Smooth muscle cell (in vitro differentiated cells): ENCODE measurements at regions not wholly inside any gene's neighbourhood (a gene's known extent, or its start where the extent isn't known, plus 50 kb on each side); places are given as distances from the start of the nearest gene placed in this dataset.

ENCODE experiments used
- DNase-seq: peaks from one replicate; lab custom pipeline; 2025; ENCODE audit not compliant: unreplicated experiment; lab: John Stamatoyannopoulos, UW
- H2AFZ ChIP-seq: fragments of 200-600 bp; sonication (generic); 2 replicates; pipeline ENCODE4 v1.6.0; 2016; ENCODE audit warnings: antibody characterized with exemption, low read depth, mild to moderate bottlenecking
- H3F3A ChIP-seq: fragments of 200-600 bp; sonication (generic); 2 replicates; pipeline ENCODE4 v1.6.0; 2017; ENCODE audit warnings: antibody characterized with exemption, low read depth
- H3K27ac ChIP-seq: fragments of 200-600 bp; sonication (generic); 2 replicates; pipeline ENCODE4 v1.5.1; 2016; ENCODE audit warnings: low read depth, mild to moderate bottlenecking
- H3K27me3 ChIP-seq: fragments of 200-600 bp; sonication (generic); 2 replicates; pipeline ENCODE4 v1.6.1; 2016; ENCODE audit warnings: low read depth, mild to moderate bottlenecking
- H3K36me3 ChIP-seq: fragments of 200-600 bp; sonication (generic); 2 replicates; pipeline ENCODE4 v1.5.1; 2016; ENCODE audit warnings: low read depth
- H3K4me1 ChIP-seq: fragments of 200-600 bp; sonication (generic); 2 replicates; pipeline ENCODE4 v1.5.1; 2016; ENCODE audit warnings: low read depth
- H3K4me2 ChIP-seq: fragments of 200-600 bp; sonication (generic); 2 replicates; pipeline ENCODE4 v1.6.0; 2016; ENCODE audit warnings: mild to moderate bottlenecking
- H3K4me3 ChIP-seq: fragments of 200-600 bp; sonication (generic); 2 replicates; pipeline ENCODE4 v1.5.1; 2016; ENCODE audit warnings: mild to moderate bottlenecking
- H3K79me2 ChIP-seq: fragments of 200-600 bp; sonication (generic); 2 replicates; pipeline ENCODE4 v1.6.0; 2016; ENCODE audit warnings: low read depth, mild to moderate bottlenecking
- H3K9ac ChIP-seq: fragments of 200-600 bp; sonication (generic); 2 replicates; pipeline ENCODE4 v1.6.0; 2016; ENCODE audit warnings: low read depth
- H3K9me3 ChIP-seq: fragments of 200-600 bp; sonication (generic); replicated peaks from 2 replicates; pipeline ENCODE4 v1.5.1; 2016; ENCODE audit warnings: low read depth
- H4K20me1 ChIP-seq: fragments of 200-600 bp; sonication (generic); 2 replicates; pipeline ENCODE4 v1.6.0; 2016; ENCODE audit warnings: low read depth
- CTCF ChIP-seq: fragments of 200-600 bp; sonication (generic); IDR thresholded peaks from 2 replicates; pipeline ENCODE4 v1.5.1; 2017; ENCODE audit warnings: borderline replicate concordance, mild to moderate bottlenecking, antibody characterized with exemption; ENCODE audit not compliant: insufficient read depth, poor library complexity, severe bottlenecking
- WGBS: methylation state at CpG from one replicate; pipeline ENCODE4 v1.1.7; 2016; ENCODE audit warnings: low lambda C conversion rate; 5-methylcytosine and 5-hydroxymethylcytosine counted together

DNA sequence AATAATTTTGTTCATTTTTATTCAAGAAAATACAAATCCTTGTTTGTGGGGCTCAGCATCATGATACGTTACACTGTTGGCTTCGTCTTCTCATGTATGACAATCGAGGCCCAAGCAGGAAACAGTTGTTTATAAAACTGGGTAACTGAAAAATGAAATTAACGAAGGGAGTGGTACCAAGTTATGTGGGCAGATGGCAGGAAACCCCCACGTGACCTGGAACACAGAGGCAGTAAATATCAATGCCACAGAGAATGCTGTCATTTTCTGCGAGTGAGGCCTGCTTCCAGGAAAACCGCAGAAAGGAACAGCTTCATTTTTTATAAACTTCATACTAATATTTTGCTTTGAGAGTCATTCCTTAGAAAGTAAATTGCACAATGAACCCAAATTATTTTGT lies 201.0 kb upstream of the ADARB2 start:
- WGBS = 90% methylated on average over 7 of the region's 7 CpGs
- no peak for DNase-seq
- TF ChIP-seq CTCF = no peak

DNA sequence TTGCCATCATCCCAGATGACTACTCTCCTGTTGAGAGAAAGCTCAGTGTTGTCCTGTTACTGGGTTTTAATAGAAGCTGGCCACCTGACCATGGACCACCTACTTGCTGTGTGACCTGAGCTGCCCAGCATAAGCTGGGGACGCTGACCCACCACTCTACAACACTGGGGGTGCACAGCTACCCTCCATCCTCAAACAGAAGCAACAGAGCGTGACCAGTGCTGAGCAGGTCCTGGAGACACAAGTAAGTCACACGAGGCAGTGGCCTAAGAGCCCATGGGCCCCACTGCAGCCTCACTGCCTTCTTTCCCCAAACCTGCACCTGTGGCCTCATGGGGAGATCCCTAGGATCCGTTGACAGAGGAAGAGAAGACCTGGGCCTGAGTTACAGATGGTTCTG lies 198.6 kb upstream of the ADARB2 start:
- no peak overlapping the region for H3K9ac ChIP-seq
- DNase-seq = no peak
- H3K36me3 ChIP-seq = no peaks in the 10 kb centered on the region
- H3F3A ChIP-seq = no peaks in the 10 kb centered on the region
- 77% methylated on average over 4 of the region's 4 CpGs for WGBS
- H3K79me2 ChIP-seq = no peaks in the 10 kb centered on the region
- H3K4me2 ChIP-seq = no peak overlapping the region
- H3K9me3 ChIP-seq = no peaks in the 10 kb centered on the region
- no peaks in the 10 kb centered on the region for H3K27me3 ChIP-seq
- H3K4me3 ChIP-seq = no peak overlapping the region
- H2AFZ ChIP-seq = no peak overlapping the region
- H3K27ac ChIP-seq = no peak overlapping the region
- H3K4me1 ChIP-seq = no peaks in the 10 kb centered on the region
- no peak for TF ChIP-seq CTCF
- no peaks in the 10 kb centered on the region for H4K20me1 ChIP-seq

More for the DNA sequence above, 201.0 kb upstream of the ADARB2 start:
- Histone ChIP-seq H3K36me3 (no peaks in the 10 kb centered on the region), H3K4me1 (no peaks in the 10 kb centered on the region), H3K27me3 (no peaks in the 10 kb centered on the region), H3K9me3 (no peaks in the 10 kb centered on the region), H2AFZ (no peak overlapping the region), H3K4me2 (no peak overlapping the region), H3K27ac (no peak overlapping the region), H3F3A (no peaks in the 10 kb centered on the region), H3K79me2 (no peaks in the 10 kb centered on the region), H3K4me3 (no peak overlapping the region), H3K9ac (no peak overlapping the region), H4K20me1 (no peaks in the 10 kb centered on the region)

GRCh38 chr10:1933215-1933614 lies 195.9 kb upstream of the ADARB2 start:
- H3K9me3 ChIP-seq = no peaks in the 10 kb centered on the region
- no peaks in the 10 kb centered on the region for H3F3A ChIP-seq
- no peaks in the 10 kb centered on the region for H3K27me3 ChIP-seq
- no peak overlapping the region for H3K4me3 ChIP-seq
- H3K4me2 ChIP-seq = no peak overlapping the region
- H4K20me1 ChIP-seq = no peaks in the 10 kb centered on the region
- H3K27ac ChIP-seq = no peak overlapping the region
- no peak for DNase-seq
- 85% methylated on average over 16 of the region's 16 CpGs for WGBS
- H2AFZ ChIP-seq = no peak overlapping the region
- no peaks in the 10 kb centered on the region for H3K79me2 ChIP-seq
- H3K4me1 ChIP-seq = no peaks in the 10 kb centered on the region
- H3K9ac ChIP-seq = no peak overlapping the region
- no peaks in the 10 kb centered on the region for H3K36me3 ChIP-seq
- TF ChIP-seq CTCF = no peak

DNA sequence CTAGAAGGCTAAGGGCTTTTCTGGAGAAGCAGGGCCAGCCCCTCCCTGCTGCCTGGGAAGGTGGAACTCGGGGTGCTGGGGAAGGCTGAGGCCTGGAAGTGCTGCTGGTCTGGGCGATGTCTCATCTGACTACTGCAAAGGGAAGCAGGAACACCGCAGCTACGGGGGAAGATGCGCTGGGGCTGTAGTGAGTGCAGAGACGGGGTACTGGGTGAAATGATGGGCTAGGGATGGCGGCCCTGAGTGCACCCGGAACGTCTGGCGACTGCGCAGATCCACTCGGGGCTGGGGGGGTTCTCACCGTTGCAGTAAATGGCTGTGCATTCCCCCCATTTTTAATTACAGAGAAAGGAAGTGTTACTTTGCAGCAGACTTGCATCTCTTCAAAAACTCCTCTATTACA lies 195.4 kb upstream of the ADARB2 start:
- no peak overlapping the region for H2AFZ ChIP-seq
- no peak for TF ChIP-seq CTCF
- H3F3A ChIP-seq = no peaks in the 10 kb centered on the region
- H3K36me3 ChIP-seq = no peaks in the 10 kb centered on the region
- DNase-seq = no peak
- H3K9ac ChIP-seq = no peak overlapping the region
- no peak overlapping the region for H3K27ac ChIP-seq
- H3K27me3 ChIP-seq = no peaks in the 10 kb centered on the region
- H3K79me2 ChIP-seq = no peaks in the 10 kb centered on the region
- H3K4me1 ChIP-seq = no peaks in the 10 kb centered on the region
- H3K4me3 ChIP-seq = no peak overlapping the region
- H3K4me2 ChIP-seq = no peak overlapping the region
- no peaks in the 10 kb centered on the region for H3K9me3 ChIP-seq
- 79% methylated on average over 13 of the region's 13 CpGs for WGBS
- no peaks in the 10 kb centered on the region for H4K20me1 ChIP-seq
